GM12878 (cell line): ENCODE measurements at regions not wholly inside any gene's neighbourhood (a gene's known extent, or its start where the extent isn't known, plus 50 kb on each side); places are given as distances from the start of the nearest gene placed in this dataset.

Experiments used
- ATAC-seq: fragments of 200-7000 bp; cut with Tn5 transposase; 3 replicates; pipeline ENCODE4 v1.9.1; 2020; ENCODE audit warnings: mild to moderate bottlenecking, moderate library complexity
- BruUV-seq: library from RNA; stranded (reverse); fragments of 400-500 nt; replicated peaks from 2 replicates; lab custom pipeline; 2021; lab: Mats Ljungman, UMichigan
- CTCF ChIA-PET: fragments of 300-600 bp; sonication (Branson Sonifier 250); formaldehyde crosslinking; extraction: SDS; loops from one replicate; lab custom pipeline; 2021; ENCODE audit warnings: inconsistent platforms; lab: Yijun Ruan, JAX
- POLR2A ChIA-PET: fragments of 350-600 bp; formaldehyde crosslinking; extraction: SDS; loops from one replicate; lab custom pipeline; 2021; ENCODE audit warnings: inconsistent platforms; lab: Charles Lee
- RAD21 ChIA-PET: fragments of 300-600 bp; sonication (Branson Sonifier 250); formaldehyde crosslinking; loops from one replicate; lab custom pipeline; 2023; ENCODE audit warnings: antibody characterized with exemption; ENCODE audit not compliant: unreplicated experiment; lab: Charles Lee
- SMC1A ChIA-PET: fragments of 300-600 bp; sonication (Branson Sonifier 250); formaldehyde crosslinking; loops from one replicate; lab custom pipeline; 2023; ENCODE audit not compliant: unreplicated experiment, uncharacterized antibody; lab: Charles Lee
- DNase-seq: peaks from one replicate; pipeline ENCODE4 v3.0.0-alpha.2; 2011; ENCODE audit warnings: low read depth, low spot score
- FAIRE-seq: peaks from 3 replicates; lab custom pipeline; 2011; peaks lifted over from hg19 to GRCh38; lab: Jason Lieb, UNC
- H2AFZ ChIP-seq: 2 replicates; pipeline ENCODE4 v1.6.0; 2011; ENCODE audit warnings: low read depth, low read length, control low read depth; ENCODE audit not compliant: control insufficient read depth
- H3K27ac ChIP-seq: 2 replicates; pipeline ENCODE4 v1.5.1; 2011; ENCODE audit warnings: control low read depth; ENCODE audit not compliant: control insufficient read depth, insufficient read depth
- H3K27me3 ChIP-seq, 2 experiments: replicated peaks in 1 of 2; 2 replicates each; pipeline versions ENCODE4 v1.6.0 to v1.6.1; 2011; ENCODE audit warnings: low read length in 1 of 2; ENCODE audit not compliant: control insufficient read depth in 2 of 2, insufficient read depth in 2 of 2
- H3K36me3 ChIP-seq, 2 experiments: 2 replicates each; pipeline ENCODE4 v1.5.1; 2011; ENCODE audit warnings: low read length in 1 of 2; ENCODE audit not compliant: control insufficient read depth in 2 of 2, insufficient read depth in 2 of 2
- H3K4me1 ChIP-seq: 2 replicates; pipeline ENCODE4 v1.6.1; 2011; ENCODE audit warnings: mild to moderate bottlenecking, low read length, moderate library complexity, mixed read lengths; ENCODE audit not compliant: control insufficient read depth, insufficient read depth
- H3K4me2 ChIP-seq: 2 replicates; pipeline ENCODE4 v1.6.0; 2011; ENCODE audit warnings: control low read depth; ENCODE audit not compliant: control insufficient read depth, insufficient read depth
- H3K4me3 ChIP-seq: fragments of 200-600 bp; sonication (generic); 2 replicates; pipeline ENCODE4 v1.5.1; 2016
- H3K79me2 ChIP-seq: 2 replicates; pipeline ENCODE4 v1.6.0; 2011; ENCODE audit warnings: low read length; ENCODE audit not compliant: control insufficient read depth, insufficient read depth
- H3K9ac ChIP-seq: 2 replicates; pipeline ENCODE4 v1.8.0; 2011; ENCODE audit warnings: low read length, control low read depth, mixed read lengths; ENCODE audit not compliant: control insufficient read depth, insufficient read depth
- H3K9me3 ChIP-seq: replicated peaks from 3 replicates; pipeline ENCODE4 v1.5.1; 2011; ENCODE audit warnings: mild to moderate bottlenecking, low read length; ENCODE audit not compliant: control insufficient read depth, insufficient read depth
- H4K20me1 ChIP-seq: 2 replicates; pipeline ENCODE4 v1.6.0; 2011; ENCODE audit not compliant: control insufficient read depth, insufficient read depth
- ATF2 ChIP-seq: IDR thresholded peaks from 2 replicates; pipeline ENCODE4 v1.6.1; 2012; ENCODE audit warnings: low read length, inconsistent platforms
- BCL11A ChIP-seq: IDR thresholded peaks from 2 replicates; pipeline ENCODE4 v1.6.1; 2011; ENCODE audit warnings: low read depth, low read length
- CEBPB ChIP-seq, 2 experiments: fragments of 150-350 bp in 1 of 2; IDR thresholded peaks; 2 replicates each; pipeline ENCODE4 v1.6.1; 2012 to 2014; ENCODE audit warnings: low read depth in 2 of 2, low read length in 2 of 2, borderline replicate concordance in 1 of 2, inconsistent platforms in 1 of 2
- EP300 ChIP-seq, 2 experiments: fragments of 150-350 bp in 1 of 2; IDR thresholded peaks; 2 replicates each; pipeline ENCODE4 v1.6.1; 2011 to 2012; ENCODE audit warnings: low read depth in 2 of 2, low read length in 2 of 2, borderline replicate concordance in 1 of 2, improper control_type of control experiment in 1 of 2, inconsistent platforms in 1 of 2; ENCODE audit not compliant: control insufficient read depth in 1 of 2
- JUNB ChIP-seq: IDR thresholded peaks from 2 replicates; pipeline ENCODE4 v1.6.1; 2016; ENCODE audit warnings: antibody characterized with exemption, mild to moderate bottlenecking
- MEF2A ChIP-seq: IDR thresholded peaks from 2 replicates; pipeline ENCODE4 v1.6.1; 2011; ENCODE audit warnings: low read depth, mild to moderate bottlenecking, low read length, moderate library complexity; ENCODE audit not compliant: insufficient read depth
- MEF2B ChIP-seq: fragments of 450-650 bp; IDR thresholded peaks from 2 replicates; pipeline ENCODE4 v1.6.1; 2018; ENCODE audit warnings: mild to moderate bottlenecking, moderate library complexity; ENCODE audit not compliant: partially characterized antibody, poor library complexity, severe bottlenecking
- POU2F2 ChIP-seq: IDR thresholded peaks from 3 replicates; pipeline ENCODE4 v1.6.1; 2011; ENCODE audit warnings: low read depth, mild to moderate bottlenecking, low read length, borderline replicate concordance
- RUNX3 ChIP-seq: IDR thresholded peaks from 2 replicates; pipeline ENCODE4 v1.6.1; 2012; ENCODE audit warnings: low read length, inconsistent platforms
- SMARCA5 ChIP-seq: fragments of 450-650 bp; IDR thresholded peaks from 2 replicates; pipeline ENCODE4 v1.6.1; 2017; ENCODE audit warnings: mild to moderate bottlenecking
- SREBF1 ChIP-seq: IDR thresholded peaks from 2 replicates; pipeline ENCODE4 v1.6.1; 2012; ENCODE audit warnings: mild to moderate bottlenecking, low read length
- TCF3 ChIP-seq: IDR thresholded peaks from 2 replicates; pipeline ENCODE4 v1.6.1; 2012; ENCODE audit warnings: low read depth, mild to moderate bottlenecking, low read length, borderline replicate concordance; ENCODE audit not compliant: insufficient read depth
- WGBS: methylation state at CpG from one replicate; pipeline ENCODE4 v1.1.6; 2016; ENCODE audit warnings: low lambda C conversion rate; ENCODE audit not compliant: insufficient replicate concordance, insufficient coverage; ENCODE audit errors: missing lambda C conversion rate; 5-methylcytosine and 5-hydroxymethylcytosine counted together
- in situ Hi-C: fragments of 300-500 bp; cut with MboI; formaldehyde crosslinking; loops from 9 replicates; pipeline ENCODE4 v1.14.3; 2018; ENCODE audit warnings: mixed read lengths
- intact Hi-C: fragments of 100-400 bp; cut with micrococcal nuclease; formaldehyde crosslinking; loops from one replicate; pipeline ENCODE4 v1.14.2; 2022; ENCODE audit not compliant: unreplicated experiment
- TF ChIP-seq, protein P1 (sequence below): fragments of 450-650 bp; IDR thresholded peaks from 2 replicates; pipeline ENCODE4 v1.6.1; 2016; ENCODE audit warnings: mild to moderate bottlenecking
- TF ChIP-seq, protein P2 (sequence below): IDR thresholded peaks from 2 replicates; pipeline ENCODE4 v1.6.1; 2011; ENCODE audit warnings: mild to moderate bottlenecking, low read depth, low read length, moderate library complexity; ENCODE audit not compliant: insufficient replicate concordance

- 0 out of 4 replicates have a peak, but pooled peaks of 1 of the 2 experiments have one; percentile 46 for TF ChIP-seq EP300 (IDR thresholded peaks at IDR 0.05; ENCODE audit: borderline replicate concordance in 1 of 2, control insufficient read depth in 1 of 2, low read depth in 2 of 2, low read length in 2 of 2)
- TF ChIP-seq BCL11A = peak; percentile 53; the same call in 1 of the 2 replicates
Measured at GRCh38 chr14:65156568-65157366, 54.5 kb upstream of the MAX start (continued).

DNA sequence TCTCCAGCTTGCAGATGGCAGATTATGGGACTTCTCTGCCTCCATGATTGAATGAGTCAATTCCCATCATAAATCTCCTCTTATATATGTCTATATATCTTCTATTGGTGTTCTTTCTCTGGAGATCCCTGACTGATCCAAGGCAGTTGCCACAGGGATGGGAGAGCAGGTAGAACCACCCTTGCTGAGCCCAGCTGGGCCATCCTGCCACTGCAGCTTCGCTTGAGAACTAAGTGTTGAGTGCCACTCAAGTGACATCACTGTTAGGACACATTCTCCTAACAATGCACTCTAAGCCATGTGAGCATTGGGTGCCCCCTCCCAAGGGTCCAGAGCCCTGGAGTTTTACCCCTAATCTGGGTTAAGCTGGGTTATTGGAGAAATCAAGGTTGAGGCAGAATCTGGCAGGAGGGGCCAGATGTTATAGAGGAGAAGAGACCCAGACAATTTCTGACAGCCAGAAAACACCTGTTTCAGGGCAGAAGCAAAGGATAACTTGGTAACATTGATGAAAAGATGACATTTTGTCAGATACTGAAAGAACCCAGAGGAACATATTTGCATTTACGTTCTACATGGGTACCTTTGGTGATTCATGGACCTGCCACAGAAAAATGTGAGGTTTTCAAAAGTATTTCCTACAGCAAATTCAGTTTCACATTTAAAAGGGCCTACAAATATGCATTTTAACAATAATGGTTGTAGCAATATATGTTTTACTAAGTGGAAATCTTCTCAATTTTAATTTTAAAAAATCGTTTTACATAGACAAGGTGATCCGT, 57.2 kb upstream of the MAX start:
- Histone ChIP-seq H3K27me3 (no peaks in the 10 kb centered on the region), H3K27ac (peak overlapping the region; percentile 53), H3K79me2 (no peaks in the 10 kb centered on the region), H3K9me3 (no peaks in the 10 kb centered on the region; the same call in 1 of the 3 replicates), H3K4me3 (peak overlapping the region; percentile 23; the same call in 1 of the 2 replicates), H3K4me2 (peak overlapping the region; percentile 79), H3K9ac (no peak overlapping the region; the same call in 1 of the 2 replicates), H3K36me3 (no peaks in the 10 kb centered on the region), H3K4me1 (peaks cover 50% of the 10 kb centered on the region), H2AFZ (no peak overlapping the region), H4K20me1 (no peaks in the 10 kb centered on the region)
- ChIA-PET SMC1A (interaction anchor here (0.7 to 3.5 kb wide), 7 partner anchors 10 to 666 kb away, joined by 3 to 14 read pairs (median 3); no protein-coding TSS in a partner anchor), RAD21 (interaction anchor here (1.0 to 1.7 kb wide), 4 partner anchors 21 to 665 kb away, joined by 3 to 4 read pairs (median 4); partner anchors contain the start of gene FUT8), POLR2A (interaction anchor here (0.6 kb wide), 1 partner anchor 375 kb away, joined by 4 read pairs; no protein-coding TSS in a partner anchor), CTCF (interaction anchor here (0.5 to 1.4 kb wide), 5 partner anchors 62 to 665 kb away, joined by 3 to 5 read pairs (median 3); no protein-coding TSS in a partner anchor)
- in situ Hi-C loops (loop anchor here (10.0 kb wide), 1 partner anchor 125 kb away; no protein-coding TSS in a partner anchor), intact Hi-C loops (loop anchor here (2.0 to 5.0 kb wide), 4 partner anchors 42 to 911 kb away; partner anchors contain the start of genes FNTB and MAX)
- ATAC-seq (peak; percentile 77), DNase-seq (peak; percentile 68), FAIRE-seq (peak; percentile 84)
- 16% methylated on average over 4 of the region's 4 CpGs for WGBS
- BruUV-seq = no TSS peak
- TF ChIP-seq, protein P1, sequence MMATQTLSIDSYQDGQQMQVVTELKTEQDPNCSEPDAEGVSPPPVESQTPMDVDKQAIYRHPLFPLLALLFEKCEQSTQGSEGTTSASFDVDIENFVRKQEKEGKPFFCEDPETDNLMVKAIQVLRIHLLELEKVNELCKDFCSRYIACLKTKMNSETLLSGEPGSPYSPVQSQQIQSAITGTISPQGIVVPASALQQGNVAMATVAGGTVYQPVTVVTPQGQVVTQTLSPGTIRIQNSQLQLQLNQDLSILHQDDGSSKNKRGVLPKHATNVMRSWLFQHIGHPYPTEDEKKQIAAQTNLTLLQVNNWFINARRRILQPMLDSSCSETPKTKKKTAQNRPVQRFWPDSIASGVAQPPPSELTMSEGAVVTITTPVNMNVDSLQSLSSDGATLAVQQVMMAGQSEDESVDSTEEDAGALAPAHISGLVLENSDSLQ = peak; percentile 60
- TF ChIP-seq JUNB (peak; percentile 64; the same call in 1 of the 2 replicates), ATF2 (peak; percentile 44; the same call in 1 of the 2 replicates), TCF3 (peak; percentile 38; the same call in 1 of the 2 replicates), POU2F2 (peak; percentile 90), SMARCA5 (no peak), BCL11A (peak; percentile 40; the same call in 1 of the 2 replicates), RUNX3 (peak; percentile 76), CEBPB (IDR thresholded peaks at IDR 0.05; ENCODE audit: borderline replicate concordance in 1 of 2, low read depth in 2 of 2, low read length in 2 of 2) (no peak), MEF2B (no peak), MEF2A (0 out of 2 replicates have a peak, but pooled peaks have one; percentile 55), SREBF1 (no peak)
- TF ChIP-seq, protein P2, sequence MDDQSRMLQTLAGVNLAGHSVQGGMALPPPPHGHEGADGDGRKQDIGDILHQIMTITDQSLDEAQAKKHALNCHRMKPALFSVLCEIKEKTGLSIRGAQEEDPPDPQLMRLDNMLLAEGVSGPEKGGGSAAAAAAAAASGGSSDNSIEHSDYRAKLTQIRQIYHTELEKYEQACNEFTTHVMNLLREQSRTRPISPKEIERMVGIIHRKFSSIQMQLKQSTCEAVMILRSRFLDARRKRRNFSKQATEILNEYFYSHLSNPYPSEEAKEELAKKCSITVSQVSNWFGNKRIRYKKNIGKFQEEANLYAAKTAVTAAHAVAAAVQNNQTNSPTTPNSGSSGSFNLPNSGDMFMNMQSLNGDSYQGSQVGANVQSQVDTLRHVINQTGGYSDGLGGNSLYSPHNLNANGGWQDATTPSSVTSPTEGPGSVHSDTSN = peak; percentile 31
